ENCODE measurements at regions not wholly inside any gene's neighbourhood (a gene's known extent, or its start where the extent isn't known, plus 50 kb on each side); places are given as distances from the start of the nearest gene placed in this dataset.

GRCh38 chr2:8448824-8449556 is 232.9 kb upstream of the ID2 start:
- DNase-seq = no peak

- no peak for DNase-seq
These were observed 230.6 kb upstream of the ID2 start for GRCh38 chr2:8451273-8451672.

GRCh38 chr2:8452296-8452695 is 229.6 kb upstream of the ID2 start:
- DNase-seq = peak in 1 of 2 experiments; percentile 7

- DNase-seq = peak; percentile 33 to 44
These were observed 228.6 kb upstream of the ID2 start for GRCh38 chr2:8452979-8453903.

- no peak for DNase-seq
These were observed 228.0 kb upstream of the ID2 start for GRCh38 chr2:8453904-8454302.

- DNase-seq = peak in 1 of 2 experiments; percentile 16
These were observed 227.1 kb upstream of the ID2 start for GRCh38 chr2:8454797-8455196.

- peak in 1 of 2 experiments; percentile 49 for DNase-seq
These were observed 226.4 kb upstream of the ID2 start for GRCh38 chr2:8455236-8456150.

- DNase-seq = peak; percentile 61 to 69
These were observed 225.4 kb upstream of the ID2 start for GRCh38 chr2:8456151-8457091.

- DNase-seq = peak; percentile 43 to 58
These were observed 224.8 kb upstream of the ID2 start for GRCh38 chr2:8457092-8457481.

GRCh38 chr2:8457699-8458502 is 224.0 kb upstream of the ID2 start:
- peak in 1 of 2 experiments; percentile 36 for DNase-seq

GRCh38 chr2:8458503-8459459 is 223.1 kb upstream of the ID2 start:
- peak in 1 of 2 experiments; percentile 15 for DNase-seq

- DNase-seq = no peak
These were observed 222.4 kb upstream of the ID2 start for GRCh38 chr2:8459474-8459873.

- DNase-seq = peak; percentile 7 to 12
These were observed 220.5 kb upstream of the ID2 start for GRCh38 chr2:8461341-8461740.

- peak; percentile 3 to 8 for DNase-seq
These were observed 219.6 kb upstream of the ID2 start for GRCh38 chr2:8462280-8462679.

GRCh38 chr2:8462899-8463648 is 218.8 kb upstream of the ID2 start:
- peak; percentile 3 to 9 for DNase-seq

GRCh38 chr2:8465560-8465959 is 216.3 kb upstream of the ID2 start:
- DNase-seq = peak; percentile 2 to 4

GRCh38 chr2:8469709-8470493 is 212.0 kb upstream of the ID2 start:
- DNase-seq = no peak
